ENCODE measurements at regions not wholly inside any gene's neighbourhood (a gene's known extent, or its start where the extent isn't known, plus 50 kb on each side); places are given as distances from the start of the nearest gene placed in this dataset.

- TF ChIP-seq CTCF (IDR thresholded peaks at IDR 0.05 in 2 of 3, conservative IDR thresholded peaks at IDR 0.05 in 1 of 3; ENCODE audit: control insufficient read depth in 2 of 3, extremely low read depth in 1 of 3, insufficient read depth in 1 of 3, low read depth in 3 of 3, low read length in 3 of 3) = no peak
- TF ChIP-seq MLLT1 (IDR thresholded peaks at IDR 0.05) = no peak
- TF ChIP-seq, protein P1, sequence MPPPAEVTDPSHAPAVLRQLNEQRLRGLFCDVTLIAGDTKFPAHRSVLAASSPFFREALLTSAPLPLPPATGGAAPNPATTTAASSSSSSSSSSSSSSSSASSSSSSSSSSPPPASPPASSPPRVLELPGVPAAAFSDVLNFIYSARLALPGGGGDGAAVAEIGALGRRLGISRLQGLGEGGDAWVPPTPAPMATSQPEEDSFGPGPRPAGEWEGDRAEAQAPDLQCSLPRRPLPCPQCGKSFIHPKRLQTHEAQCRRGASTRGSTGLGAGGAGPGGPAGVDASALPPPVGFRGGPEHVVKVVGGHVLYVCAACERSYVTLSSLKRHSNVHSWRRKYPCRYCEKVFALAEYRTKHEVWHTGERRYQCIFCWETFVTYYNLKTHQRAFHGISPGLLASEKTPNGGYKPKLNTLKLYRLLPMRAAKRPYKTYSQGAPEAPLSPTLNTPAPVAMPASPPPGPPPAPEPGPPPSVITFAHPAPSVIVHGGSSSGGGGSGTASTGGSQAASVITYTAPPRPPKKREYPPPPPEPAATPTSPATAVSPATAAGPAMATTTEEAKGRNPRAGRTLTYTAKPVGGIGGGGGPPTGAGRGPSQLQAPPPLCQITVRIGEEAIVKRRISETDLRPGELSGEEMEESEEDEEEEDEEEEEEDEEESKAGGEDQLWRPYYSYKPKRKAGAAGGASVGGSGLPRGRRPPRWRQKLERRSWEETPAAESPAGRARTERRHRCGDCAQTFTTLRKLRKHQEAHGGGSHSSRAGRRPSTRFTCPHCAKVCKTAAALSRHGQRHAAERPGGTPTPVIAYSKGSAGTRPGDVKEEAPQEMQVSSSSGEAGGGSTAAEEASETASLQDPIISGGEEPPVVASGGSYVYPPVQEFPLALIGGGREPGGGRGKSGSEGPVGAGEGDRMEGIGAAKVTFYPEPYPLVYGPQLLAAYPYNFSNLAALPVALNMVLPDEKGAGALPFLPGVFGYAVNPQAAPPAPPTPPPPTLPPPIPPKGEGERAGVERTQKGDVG (CRISPR knock-in tag; IDR thresholded peaks at IDR 0.05) = no peak
- TF ChIP-seq, protein P2, sequence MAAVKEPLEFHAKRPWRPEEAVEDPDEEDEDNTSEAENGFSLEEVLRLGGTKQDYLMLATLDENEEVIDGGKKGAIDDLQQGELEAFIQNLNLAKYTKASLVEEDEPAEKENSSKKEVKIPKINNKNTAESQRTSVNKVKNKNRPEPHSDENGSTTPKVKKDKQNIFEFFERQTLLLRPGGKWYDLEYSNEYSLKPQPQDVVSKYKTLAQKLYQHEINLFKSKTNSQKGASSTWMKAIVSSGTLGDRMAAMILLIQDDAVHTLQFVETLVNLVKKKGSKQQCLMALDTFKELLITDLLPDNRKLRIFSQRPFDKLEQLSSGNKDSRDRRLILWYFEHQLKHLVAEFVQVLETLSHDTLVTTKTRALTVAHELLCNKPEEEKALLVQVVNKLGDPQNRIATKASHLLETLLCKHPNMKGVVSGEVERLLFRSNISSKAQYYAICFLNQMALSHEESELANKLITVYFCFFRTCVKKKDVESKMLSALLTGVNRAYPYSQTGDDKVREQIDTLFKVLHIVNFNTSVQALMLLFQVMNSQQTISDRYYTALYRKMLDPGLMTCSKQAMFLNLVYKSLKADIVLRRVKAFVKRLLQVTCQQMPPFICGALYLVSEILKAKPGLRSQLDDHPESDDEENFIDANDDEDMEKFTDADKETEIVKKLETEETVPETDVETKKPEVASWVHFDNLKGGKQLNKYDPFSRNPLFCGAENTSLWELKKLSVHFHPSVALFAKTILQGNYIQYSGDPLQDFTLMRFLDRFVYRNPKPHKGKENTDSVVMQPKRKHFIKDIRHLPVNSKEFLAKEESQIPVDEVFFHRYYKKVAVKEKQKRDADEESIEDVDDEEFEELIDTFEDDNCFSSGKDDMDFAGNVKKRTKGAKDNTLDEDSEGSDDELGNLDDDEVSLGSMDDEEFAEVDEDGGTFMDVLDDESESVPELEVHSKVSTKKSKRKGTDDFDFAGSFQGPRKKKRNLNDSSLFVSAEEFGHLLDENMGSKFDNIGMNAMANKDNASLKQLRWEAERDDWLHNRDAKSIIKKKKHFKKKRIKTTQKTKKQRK (IDR thresholded peaks at IDR 0.05; ENCODE audit: low read depth, low read length) = no peak
- no peak for TF ChIP-seq RAD21 (IDR thresholded peaks at IDR 0.05; ENCODE audit: insufficient read depth, low read depth, low read length)
Measured at GRCh38 chr7:140230516-140230860, 53.7 kb upstream of the KDM7A start.

All from GM12878 (cell line).